GM12874 (cell line): ENCODE measurements at regions not wholly inside any gene's neighbourhood (a gene's known extent, or its start where the extent isn't known, plus 50 kb on each side); places are given as distances from the start of the nearest gene placed in this dataset.

Experiments used
- TF ChIP-seq, protein P1 (sequence below): IDR thresholded peaks from 2 replicates; pipeline ENCODE4 v1.5.1; 2011; ENCODE audit warnings: low read depth, mild to moderate bottlenecking, control low read depth, low read length, moderate library complexity; ENCODE audit not compliant: insufficient read depth

DNA sequence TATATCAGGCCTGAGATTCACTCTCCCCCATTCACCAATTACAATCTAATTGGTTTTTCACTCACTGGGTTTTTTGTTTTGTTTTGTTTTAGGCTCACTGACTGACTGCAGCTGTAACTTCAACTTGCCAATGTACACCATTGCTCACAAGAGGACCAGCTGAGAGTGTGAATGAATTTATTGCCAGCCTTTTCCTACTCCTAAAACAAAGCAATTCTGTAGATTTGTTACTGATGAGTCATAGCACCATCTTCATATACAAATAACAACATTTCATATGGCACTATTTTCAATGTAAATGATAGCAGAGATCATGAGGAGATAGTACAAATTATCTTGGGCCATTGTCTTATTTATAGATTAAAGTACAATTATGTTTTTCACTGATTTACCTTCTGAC, 76.0 kb upstream of the DPYD start:
- TF ChIP-seq, protein P1, sequence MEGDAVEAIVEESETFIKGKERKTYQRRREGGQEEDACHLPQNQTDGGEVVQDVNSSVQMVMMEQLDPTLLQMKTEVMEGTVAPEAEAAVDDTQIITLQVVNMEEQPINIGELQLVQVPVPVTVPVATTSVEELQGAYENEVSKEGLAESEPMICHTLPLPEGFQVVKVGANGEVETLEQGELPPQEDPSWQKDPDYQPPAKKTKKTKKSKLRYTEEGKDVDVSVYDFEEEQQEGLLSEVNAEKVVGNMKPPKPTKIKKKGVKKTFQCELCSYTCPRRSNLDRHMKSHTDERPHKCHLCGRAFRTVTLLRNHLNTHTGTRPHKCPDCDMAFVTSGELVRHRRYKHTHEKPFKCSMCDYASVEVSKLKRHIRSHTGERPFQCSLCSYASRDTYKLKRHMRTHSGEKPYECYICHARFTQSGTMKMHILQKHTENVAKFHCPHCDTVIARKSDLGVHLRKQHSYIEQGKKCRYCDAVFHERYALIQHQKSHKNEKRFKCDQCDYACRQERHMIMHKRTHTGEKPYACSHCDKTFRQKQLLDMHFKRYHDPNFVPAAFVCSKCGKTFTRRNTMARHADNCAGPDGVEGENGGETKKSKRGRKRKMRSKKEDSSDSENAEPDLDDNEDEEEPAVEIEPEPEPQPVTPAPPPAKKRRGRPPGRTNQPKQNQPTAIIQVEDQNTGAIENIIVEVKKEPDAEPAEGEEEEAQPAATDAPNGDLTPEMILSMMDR, result no peak

DNA sequence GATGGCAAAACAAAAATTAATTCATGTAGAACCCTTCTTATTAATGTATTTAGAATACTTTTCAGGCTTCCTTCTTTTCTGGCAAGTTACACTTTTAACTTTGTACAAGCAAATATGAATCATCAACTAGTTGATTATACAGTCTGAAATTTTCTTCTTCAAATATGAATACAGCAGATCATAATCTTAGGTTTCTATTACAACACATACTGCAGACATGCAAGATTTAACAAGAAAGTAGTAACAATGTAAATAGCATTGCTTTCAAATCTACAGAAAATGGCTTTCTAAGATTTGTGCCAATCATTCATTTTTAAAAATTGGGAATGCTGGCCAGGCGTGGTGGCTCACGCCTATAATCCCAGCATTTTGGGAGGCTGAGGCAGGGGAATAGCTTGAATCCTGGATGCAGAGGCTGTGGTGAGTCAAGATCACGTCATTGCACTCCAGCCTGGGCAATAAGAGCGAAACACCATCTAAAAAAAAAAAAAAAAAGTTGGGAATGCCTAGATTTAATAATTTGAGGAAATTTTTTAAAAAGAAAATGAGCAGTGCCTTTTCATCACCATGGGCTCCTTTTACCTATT, 68.4 kb upstream of the DPYD start:
- TF ChIP-seq, protein P1, result no peak

DNA sequence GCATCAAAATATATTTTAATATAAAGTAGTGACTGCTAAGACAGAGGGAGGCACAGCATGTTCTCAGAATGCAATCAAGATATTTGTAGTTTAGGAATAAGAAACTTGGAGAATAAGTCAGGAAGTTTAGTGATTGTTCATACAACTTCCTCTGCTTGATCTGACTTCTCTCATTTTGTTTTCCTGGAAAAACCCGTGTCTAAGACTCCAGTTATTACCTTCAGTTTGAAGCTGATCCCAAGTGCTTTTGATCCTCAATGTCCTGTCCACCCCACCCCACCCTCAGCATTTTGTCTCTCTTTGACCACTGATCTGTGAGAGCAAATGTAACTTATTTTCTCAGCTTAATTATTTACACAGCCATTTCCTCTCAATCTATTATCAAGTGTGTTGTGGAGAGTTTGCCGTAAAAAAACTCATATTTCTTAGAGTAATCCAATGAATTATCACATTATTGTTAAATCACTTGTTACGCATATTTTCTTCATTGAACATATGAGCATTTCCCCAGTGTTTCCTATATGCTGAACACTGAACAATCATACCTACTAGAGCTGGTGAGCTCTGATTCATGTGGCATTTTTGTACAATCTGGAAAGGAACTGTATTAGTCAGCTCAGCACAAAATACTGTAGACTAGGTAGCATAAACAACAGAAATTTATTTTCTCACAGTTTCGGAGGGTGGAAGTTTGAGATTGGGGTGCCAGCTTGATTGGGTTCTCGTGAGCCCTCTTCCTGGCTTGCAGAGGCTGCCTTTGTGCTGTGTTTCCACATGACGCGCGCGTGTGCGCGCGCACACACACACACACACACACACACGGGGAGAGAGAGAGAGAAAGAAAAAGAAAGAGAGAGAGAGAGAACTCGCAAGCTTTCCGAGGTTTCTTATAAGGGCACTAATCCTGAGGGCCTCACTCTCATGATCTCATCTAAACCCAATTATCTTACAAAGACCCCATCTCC, 65.5 kb upstream of the DPYD start:
- TF ChIP-seq, protein P1, result no peak

DNA sequence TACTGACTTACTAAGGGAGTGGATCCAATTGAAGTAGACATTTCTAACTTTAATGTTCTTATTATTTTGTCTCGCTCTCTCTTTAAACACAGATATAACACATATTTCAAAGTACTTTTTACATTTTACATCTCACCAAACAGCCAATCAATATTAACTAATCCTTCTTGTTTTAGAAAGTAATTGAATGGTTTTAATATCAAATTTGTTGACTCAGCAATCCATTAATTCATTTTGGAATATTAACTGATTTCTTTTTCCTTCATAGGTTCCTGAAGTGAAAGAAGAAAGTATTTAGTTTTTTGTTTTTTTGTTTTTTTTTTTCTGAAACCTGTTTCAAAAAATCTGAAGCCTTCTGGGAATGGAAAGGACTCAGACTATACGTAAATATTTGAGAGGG, 62.3 kb upstream of the DPYD start:
- TF ChIP-seq, protein P1, result no peak

DNA sequence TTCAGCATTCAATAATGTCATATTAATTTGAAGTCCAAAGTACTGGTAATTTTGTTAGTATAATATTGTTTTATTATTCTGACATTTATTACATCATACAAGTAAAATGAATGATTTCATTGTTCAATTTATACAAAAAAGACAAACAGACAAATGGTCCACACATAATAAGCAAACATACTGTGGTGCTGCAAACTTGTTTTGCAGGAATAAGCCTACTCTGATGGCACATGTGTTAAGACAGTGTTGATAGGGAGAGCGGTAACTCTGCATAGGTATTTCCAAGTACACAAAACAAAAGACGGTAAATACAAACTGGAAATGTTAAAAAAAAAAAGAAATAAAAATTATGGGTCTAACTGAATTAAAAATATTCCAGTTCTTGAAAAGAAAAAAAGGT, 59.7 kb upstream of the DPYD start:
- TF ChIP-seq, protein P1, result no peak

DNA sequence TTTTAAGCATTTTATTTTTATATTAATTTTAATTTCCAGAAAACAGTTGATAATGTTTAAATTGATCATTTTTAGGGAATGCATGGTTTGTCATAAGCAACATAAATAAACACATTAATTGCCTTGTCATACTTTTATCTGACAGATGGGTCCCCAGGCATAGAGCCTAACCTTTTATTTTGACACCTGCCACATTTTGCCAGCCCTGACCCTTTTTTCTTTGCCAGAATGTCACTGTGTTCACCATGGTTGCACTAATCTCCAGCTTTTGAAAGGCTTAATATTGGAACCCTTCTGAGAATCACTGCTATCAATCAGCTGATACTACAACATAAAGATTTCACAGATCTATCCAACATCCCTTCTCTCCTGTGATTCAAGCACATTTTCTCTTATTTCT, 56.0 kb upstream of the DPYD start:
- TF ChIP-seq, protein P1, result no peak
